ENCODE measurements at regions not wholly inside any gene's neighbourhood (a gene's known extent, or its start where the extent isn't known, plus 50 kb on each side); places are given as distances from the start of the nearest gene placed in this dataset.

GRCh38 chr14:41073544-41073943 is 533.1 kb upstream of the LRFN5 start (continued):
- TF ChIP-seq TAF1 (IDR thresholded peaks at IDR 0.05; ENCODE audit: low read depth) (no peak), MXI1 (conservative IDR thresholded peaks at IDR 0.05; ENCODE audit: poor library complexity, severe bottlenecking) (no peak)

- no peak overlapping the region for H3K4me3 ChIP-seq (ENCODE audit: low read length)
- no peaks in the 10 kb centered on the region for H3K36me3 ChIP-seq (ENCODE audit: insufficient read depth, low read length)
- no peaks in the 10 kb centered on the region for H3F3A ChIP-seq (ENCODE audit: insufficient read depth, low read length, poor library complexity, severe bottlenecking)
- H3K9me2 ChIP-seq (ENCODE audit: insufficient read depth, low read length) = no peaks in the 10 kb centered on the region
- H3K27me3 ChIP-seq (ENCODE audit: insufficient read depth, low read depth, low read length) = no peaks in the 10 kb centered on the region
- no peaks in the 10 kb centered on the region for H3K9me3 ChIP-seq (ENCODE audit: low read length)
- TF ChIP-seq POLR2AphosphoS5 (IDR thresholded peaks at IDR 0.05) (no peak), RAD21 (conservative IDR thresholded peaks at IDR 0.05) (no peak), CTCF (IDR thresholded peaks at IDR 0.05; ENCODE audit: poor library complexity, severe bottlenecking) (no peak), SMC3 (conservative IDR thresholded peaks at IDR 0.05; ENCODE audit: poor library complexity) (no peak), REST (IDR thresholded peaks at IDR 0.05; ENCODE audit: borderline replicate concordance) (no peak), TAF1 (IDR thresholded peaks at IDR 0.05; ENCODE audit: low read depth) (no peak), MXI1 (conservative IDR thresholded peaks at IDR 0.05; ENCODE audit: poor library complexity, severe bottlenecking) (no peak), EP300 (conservative IDR thresholded peaks at IDR 0.05; ENCODE audit: poor library complexity, severe bottlenecking) (no peak), EZH2 (IDR thresholded peaks at IDR 0.05; ENCODE audit: borderline replicate concordance, insufficient read depth, low read length, poor library complexity, severe bottlenecking) (no peak)
- H4K20me1 ChIP-seq (ENCODE audit: insufficient read depth) = no peaks in the 10 kb centered on the region
- H3K4me2 ChIP-seq (ENCODE audit: low read length) = no peak overlapping the region
- no peak overlapping the region for H2AFZ ChIP-seq (ENCODE audit: low read depth, low read length)
- no peak overlapping the region for H3K9ac ChIP-seq (ENCODE audit: low read length)
- H3K27ac ChIP-seq (ENCODE audit: low read length) = no peak overlapping the region
- H3K79me2 ChIP-seq (replicated peaks; ENCODE audit: insufficient read depth, low read length) = no peaks in the 10 kb centered on the region
These were observed 533.9 kb upstream of the LRFN5 start for GRCh38 chr14:41072776-41073175.

GRCh38 chr14:41071351-41071750 is 535.3 kb upstream of the LRFN5 start:
- no peaks in the 10 kb centered on the region for H3K27me3 ChIP-seq (ENCODE audit: insufficient read depth, low read depth, low read length)
- H4K20me1 ChIP-seq (ENCODE audit: insufficient read depth) = no peaks in the 10 kb centered on the region
- no peak overlapping the region for H2AFZ ChIP-seq (ENCODE audit: low read depth, low read length)
- no peaks in the 10 kb centered on the region for H3K9me2 ChIP-seq (ENCODE audit: insufficient read depth, low read length)
- no peak overlapping the region for H3K27ac ChIP-seq (ENCODE audit: low read length)
- TF ChIP-seq RAD21 (conservative IDR thresholded peaks at IDR 0.05) (no peak), CTCF (IDR thresholded peaks at IDR 0.05; ENCODE audit: poor library complexity, severe bottlenecking) (no peak), POLR2AphosphoS5 (IDR thresholded peaks at IDR 0.05) (no peak), TAF1 (IDR thresholded peaks at IDR 0.05; ENCODE audit: low read depth) (no peak), EZH2 (IDR thresholded peaks at IDR 0.05; ENCODE audit: borderline replicate concordance, insufficient read depth, low read length, poor library complexity, severe bottlenecking) (no peak), EP300 (conservative IDR thresholded peaks at IDR 0.05; ENCODE audit: poor library complexity, severe bottlenecking) (no peak), MXI1 (conservative IDR thresholded peaks at IDR 0.05; ENCODE audit: poor library complexity, severe bottlenecking) (no peak), SMC3 (conservative IDR thresholded peaks at IDR 0.05; ENCODE audit: poor library complexity) (no peak), REST (IDR thresholded peaks at IDR 0.05; ENCODE audit: borderline replicate concordance) (no peak)
- no peak overlapping the region for H3K9ac ChIP-seq (ENCODE audit: low read length)
- no peaks in the 10 kb centered on the region for H3K79me2 ChIP-seq (replicated peaks; ENCODE audit: insufficient read depth, low read length)
- no peak overlapping the region for H3K4me3 ChIP-seq (ENCODE audit: low read length)
- no peaks in the 10 kb centered on the region for H3K36me3 ChIP-seq (ENCODE audit: insufficient read depth, low read length)
- no peaks in the 10 kb centered on the region for H3F3A ChIP-seq (ENCODE audit: insufficient read depth, low read length, poor library complexity, severe bottlenecking)
- H3K9me3 ChIP-seq (ENCODE audit: low read length) = no peaks in the 10 kb centered on the region
- no peak overlapping the region for H3K4me2 ChIP-seq (ENCODE audit: low read length)

Data from neural cell (in vitro differentiated cells).